Lower lobe of right lung (tissue), 2 donors: ENCODE measurements at regions not wholly inside any gene's neighbourhood (a gene's known extent, or its start where the extent isn't known, plus 50 kb on each side); places are given as distances from the start of the nearest gene placed in this dataset.
A peak's percentile ranks its signal among the peaks of the same experiment; 100 is the strongest.

ENCODE experiments used
- ATAC-seq, 2 donors: fragments of 200-7000 bp; cut with Tn5 transposase; one replicate each; pipeline ENCODE4 v1.9.1; 2020 to 2022; ENCODE audit warnings: mild to moderate bottlenecking in 2 of 2, moderate library complexity in 2 of 2
- DNase-seq: peaks from one replicate; pipeline ENCODE4 v3.0.0-alpha.2; 2020
- H3K27ac ChIP-seq: fragments of 200-600 bp; one replicate; pipeline ENCODE4 v1.8.0; 2022
- H3K27me3 ChIP-seq: fragments of 200-600 bp; one replicate; pipeline ENCODE4 v1.8.0; 2022; ENCODE audit warnings: low read depth
- H3K36me3 ChIP-seq: fragments of 200-600 bp; one replicate; pipeline ENCODE4 v1.8.0; 2022; ENCODE audit warnings: mild to moderate bottlenecking
- H3K4me1 ChIP-seq: fragments of 200-600 bp; one replicate; pipeline ENCODE4 v1.8.0; 2022
- H3K4me3 ChIP-seq: fragments of 200-600 bp; one replicate; pipeline ENCODE4 v1.8.0; 2022; ENCODE audit warnings: mild to moderate bottlenecking
- H3K9me3 ChIP-seq: fragments of 200-600 bp; one replicate; pipeline ENCODE4 v1.8.0; 2022
- intact Hi-C: fragments of 100-400 bp; cut with DNase I; formaldehyde crosslinking; loops from one replicate; pipeline ENCODE4 v1.11.0; 2022
- TF ChIP-seq, protein P1 (sequence below): fragments of 200-600 bp; IDR thresholded peaks from one replicate; pipeline ENCODE4 v1.8.0; 2022; ENCODE audit warnings: antibody characterized with exemption, mild to moderate bottlenecking
- donor health status: DM: no; HTN: yes; CAD: no; lungs with severe emphysema.

DNA sequence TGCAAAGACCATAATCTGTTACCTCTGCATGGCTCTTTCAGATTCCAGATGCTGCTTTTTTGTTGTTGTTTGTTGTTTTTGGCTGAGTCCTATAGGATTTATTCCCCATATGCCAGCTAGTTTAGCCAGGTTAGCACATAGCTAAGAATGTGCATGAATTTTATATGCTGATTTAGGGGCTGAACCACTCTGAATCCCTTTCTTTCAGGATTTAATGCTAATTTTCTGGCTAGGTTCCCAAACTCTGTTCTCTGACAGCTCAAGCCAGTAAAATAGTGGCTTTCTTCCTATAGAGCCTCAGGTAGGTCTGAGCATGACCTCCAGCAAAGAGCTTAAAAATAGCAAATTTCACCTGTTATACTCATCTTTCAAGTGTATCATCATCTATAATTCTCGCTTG is 521.4 kb downstream of the CAAP1 start:
- TF ChIP-seq, protein P1, sequence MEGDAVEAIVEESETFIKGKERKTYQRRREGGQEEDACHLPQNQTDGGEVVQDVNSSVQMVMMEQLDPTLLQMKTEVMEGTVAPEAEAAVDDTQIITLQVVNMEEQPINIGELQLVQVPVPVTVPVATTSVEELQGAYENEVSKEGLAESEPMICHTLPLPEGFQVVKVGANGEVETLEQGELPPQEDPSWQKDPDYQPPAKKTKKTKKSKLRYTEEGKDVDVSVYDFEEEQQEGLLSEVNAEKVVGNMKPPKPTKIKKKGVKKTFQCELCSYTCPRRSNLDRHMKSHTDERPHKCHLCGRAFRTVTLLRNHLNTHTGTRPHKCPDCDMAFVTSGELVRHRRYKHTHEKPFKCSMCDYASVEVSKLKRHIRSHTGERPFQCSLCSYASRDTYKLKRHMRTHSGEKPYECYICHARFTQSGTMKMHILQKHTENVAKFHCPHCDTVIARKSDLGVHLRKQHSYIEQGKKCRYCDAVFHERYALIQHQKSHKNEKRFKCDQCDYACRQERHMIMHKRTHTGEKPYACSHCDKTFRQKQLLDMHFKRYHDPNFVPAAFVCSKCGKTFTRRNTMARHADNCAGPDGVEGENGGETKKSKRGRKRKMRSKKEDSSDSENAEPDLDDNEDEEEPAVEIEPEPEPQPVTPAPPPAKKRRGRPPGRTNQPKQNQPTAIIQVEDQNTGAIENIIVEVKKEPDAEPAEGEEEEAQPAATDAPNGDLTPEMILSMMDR, result no peak
- Histone ChIP-seq H3K27me3 (no peaks in the 10 kb centered on the region), H3K36me3 (no peaks in the 10 kb centered on the region), H3K4me3 (no peak overlapping the region), H3K27ac (no peak overlapping the region), H3K9me3 (no peaks in the 10 kb centered on the region), H3K4me1 (no peaks in the 10 kb centered on the region)
- no peak for DNase-seq
- ATAC-seq, result no peak
- intact Hi-C loops, result no loop called here

DNA sequence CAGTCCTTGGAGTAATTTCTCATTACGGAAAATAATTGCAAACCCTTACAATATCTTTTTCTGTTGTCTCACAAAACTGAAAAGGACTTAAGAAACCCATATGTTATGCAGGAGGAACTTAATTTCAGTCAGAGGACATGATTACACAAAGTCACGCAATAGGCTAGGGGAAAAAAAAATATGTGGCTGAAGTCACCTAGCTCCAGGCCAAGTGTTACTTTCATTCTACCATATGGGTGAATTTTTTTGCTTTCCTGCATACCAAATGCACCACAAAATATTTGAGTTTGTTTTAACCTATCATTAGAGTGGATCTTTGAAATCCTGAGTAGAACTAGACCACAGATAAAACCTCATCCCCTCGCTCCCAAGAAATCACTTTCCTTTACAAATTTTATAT is 523.5 kb downstream of the CAAP1 start:
- DNase-seq, result no peak

DNA sequence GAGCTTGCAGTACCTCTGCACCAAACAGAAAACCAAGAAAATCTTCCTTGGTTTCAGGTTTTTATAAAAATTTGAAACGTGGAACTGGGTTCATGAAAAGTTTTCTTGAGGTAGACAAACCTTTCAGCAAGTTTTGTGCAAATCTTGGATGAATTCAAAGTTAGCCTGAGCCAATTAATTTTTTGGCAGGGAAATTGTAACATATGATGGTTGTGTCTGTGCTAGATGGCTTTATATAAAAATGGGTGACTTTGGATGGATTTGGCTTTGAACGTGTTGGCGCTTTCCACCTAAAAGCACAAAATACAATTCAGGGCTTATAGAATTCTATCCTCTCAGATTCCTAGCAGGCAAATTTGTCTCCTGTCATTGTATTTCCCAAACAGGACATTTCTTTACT is 524.4 kb downstream of the CAAP1 start:
- no peaks in the 10 kb centered on the region for H3K4me1 ChIP-seq
- no peaks in the 10 kb centered on the region for H3K9me3 ChIP-seq
- intact Hi-C loops, result no loop called here
- no peaks in the 10 kb centered on the region for H3K36me3 ChIP-seq
- H3K4me3 ChIP-seq, result no peak overlapping the region
- no peaks in the 10 kb centered on the region for H3K27me3 ChIP-seq
- DNase-seq, result no peak
- ATAC-seq, result no peak
- TF ChIP-seq, protein P1, result no peak
- no peak overlapping the region for H3K27ac ChIP-seq

More for the DNA sequence above, 523.5 kb downstream of the CAAP1 start:
- H3K27me3 ChIP-seq, result no peaks in the 10 kb centered on the region
- intact Hi-C loops, result no loop called here
- H3K9me3 ChIP-seq, result no peaks in the 10 kb centered on the region
- no peak for ATAC-seq
- H3K36me3 ChIP-seq, result no peaks in the 10 kb centered on the region
- no peaks in the 10 kb centered on the region for H3K4me1 ChIP-seq
- TF ChIP-seq, protein P1, result no peak
- H3K27ac ChIP-seq, result no peak overlapping the region
- no peak overlapping the region for H3K4me3 ChIP-seq

DNA sequence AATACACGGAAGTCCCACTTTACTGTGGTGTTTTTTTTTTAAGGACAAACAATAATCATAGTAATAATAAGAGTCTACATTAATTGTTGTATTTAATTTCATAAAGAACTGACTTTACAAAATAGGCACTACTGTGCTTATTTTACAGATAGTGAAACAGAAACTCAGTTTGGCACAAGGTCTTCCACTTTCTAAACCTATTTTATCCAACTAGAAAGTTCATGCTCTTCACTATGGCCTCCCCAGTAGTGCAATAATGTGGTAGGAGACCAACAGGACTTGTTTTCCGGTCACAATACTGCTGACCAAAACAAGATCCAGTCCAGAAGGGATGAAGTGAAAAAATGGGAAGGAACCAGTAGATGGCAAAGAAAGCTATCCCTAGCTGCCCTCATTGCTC is 531.6 kb downstream of the CAAP1 start:
- no peaks in the 10 kb centered on the region for H3K27me3 ChIP-seq
- H3K9me3 ChIP-seq, result no peaks in the 10 kb centered on the region
- H3K36me3 ChIP-seq, result no peaks in the 10 kb centered on the region
- TF ChIP-seq, protein P1, result no peak
- H3K4me3 ChIP-seq, result no peak overlapping the region
- ATAC-seq (no peak), DNase-seq (no peak)
- no peak overlapping the region for H3K27ac ChIP-seq
- H3K4me1 ChIP-seq, result no peaks in the 10 kb centered on the region
- intact Hi-C loops, result no loop called here

DNA sequence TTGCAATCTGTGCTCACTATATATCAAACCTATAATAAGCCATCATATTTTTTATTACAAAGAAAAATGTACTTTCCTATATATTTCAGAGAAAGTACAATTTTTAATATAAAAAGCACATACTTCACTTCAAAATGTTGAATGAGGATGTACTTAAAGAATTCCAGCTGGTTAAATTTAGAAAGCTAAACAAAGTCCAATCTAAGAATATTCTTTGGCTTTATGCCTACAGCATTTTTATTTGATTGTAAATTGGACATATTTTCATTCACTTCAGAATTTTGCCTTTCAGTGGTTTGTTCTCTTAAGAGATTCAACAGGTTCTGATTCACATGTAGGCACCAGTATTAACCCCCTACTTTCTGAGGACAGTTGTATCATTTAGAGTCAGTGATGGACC is 533.8 kb downstream of the CAAP1 start:
- H3K27ac ChIP-seq, result no peak overlapping the region
- DNase-seq (no peak), ATAC-seq (no peak)
- no peaks in the 10 kb centered on the region for H3K4me1 ChIP-seq
- no peaks in the 10 kb centered on the region for H3K9me3 ChIP-seq
- no peaks in the 10 kb centered on the region for H3K36me3 ChIP-seq
- intact Hi-C loops, result no loop called here
- TF ChIP-seq, protein P1, result no peak
- no peak overlapping the region for H3K4me3 ChIP-seq
- H3K27me3 ChIP-seq, result no peaks in the 10 kb centered on the region

DNA sequence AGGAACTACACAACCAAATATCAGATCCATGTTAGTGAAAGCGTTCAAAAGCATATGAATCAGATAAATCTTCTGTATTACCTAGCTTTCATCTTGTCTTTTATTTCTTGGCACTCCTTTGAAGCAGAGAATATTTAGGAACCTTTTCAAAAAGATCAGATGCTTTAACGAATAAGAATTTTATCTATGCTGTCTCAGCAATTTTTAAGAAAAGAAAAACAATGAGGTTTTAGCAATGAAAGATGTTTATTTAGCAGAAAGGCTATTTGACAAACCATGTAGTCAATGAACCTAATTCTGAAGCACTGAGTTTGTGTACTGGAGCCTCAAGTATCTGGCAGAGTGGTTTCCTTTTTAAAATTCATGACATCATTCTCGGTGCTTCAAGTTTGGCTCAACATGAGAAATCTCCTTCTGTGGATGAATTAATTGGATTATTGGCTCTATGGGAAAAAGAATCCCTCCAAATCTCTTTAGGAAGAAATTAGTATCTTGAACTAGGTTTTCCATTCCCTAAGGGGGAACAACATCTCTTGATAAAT is 534.7 kb downstream of the CAAP1 start:
- H3K27me3 ChIP-seq, result no peaks in the 10 kb centered on the region
- H3K4me1 ChIP-seq, result no peaks in the 10 kb centered on the region
- TF ChIP-seq, protein P1, result no peak
- H3K4me3 ChIP-seq, result no peak overlapping the region
- H3K9me3 ChIP-seq, result no peaks in the 10 kb centered on the region
- DNase-seq (no peak), ATAC-seq (peak in 1 of 2 donors; percentile 44)
- intact Hi-C loops, result no loop called here
- H3K27ac ChIP-seq, result no peak overlapping the region
- no peaks in the 10 kb centered on the region for H3K36me3 ChIP-seq
